MV-4-11 (cell line): ENCODE measurements at regions not wholly inside any gene's neighbourhood (a gene's known extent, or its start where the extent isn't known, plus 50 kb on each side); places are given as distances from the start of the nearest gene placed in this dataset.
A peak's percentile ranks its signal among the peaks of the same experiment; 100 is the strongest.
"Not testable (repeated sequence)": the region's sequence is repeated elsewhere in the genome, so short reads cannot be mapped to it uniquely, and the experiment has no call there.

Experiments
- DNase-seq: peaks from one replicate; lab custom pipeline; 2025; lab: John Stamatoyannopoulos, UW

- no peak for DNase-seq
Observed at GRCh38 chr4:23023121-23023520, 330.4 kb downstream of the GBA3 start.

- no peak for DNase-seq
Observed at GRCh38 chr4:23022032-23022431, 329.3 kb downstream of the GBA3 start.

- DNase-seq: no peak
Observed at GRCh38 chr4:23021040-23021439, 328.3 kb downstream of the GBA3 start.

- not testable (repeated sequence) for DNase-seq
Observed at GRCh38 chr4:23020399-23020798, 327.7 kb downstream of the GBA3 start.

GRCh38 chr4:23016981-23017380 is 324.2 kb downstream of the GBA3 start:
- no peak for DNase-seq

DNA sequence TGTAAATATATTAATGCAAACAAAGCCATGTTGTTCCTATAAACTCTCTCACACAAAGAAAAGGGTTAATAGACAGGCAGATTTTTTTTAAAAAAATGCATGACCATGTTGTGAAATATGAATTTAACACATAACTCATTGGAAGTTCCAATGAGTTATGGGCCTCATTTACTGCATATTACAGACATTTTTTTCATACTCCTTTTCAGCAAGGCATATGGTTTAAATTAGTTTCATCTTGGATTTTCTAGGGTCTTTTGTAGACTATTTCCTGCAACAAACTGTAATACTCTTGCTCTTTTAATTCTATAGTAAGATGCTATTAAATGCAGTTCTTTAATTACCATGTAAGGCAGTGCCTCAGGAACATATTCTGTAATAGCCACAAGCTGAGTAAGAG is 323.1 kb downstream of the GBA3 start:
- no peak for DNase-seq

- DNase-seq: no peak
Observed at GRCh38 chr4:23009093-23009492, 316.4 kb downstream of the GBA3 start.

- DNase-seq: no peak
Observed at GRCh38 chr4:23006756-23007155, 314.0 kb downstream of the GBA3 start.

GRCh38 chr4:23005691-23006090 is 313.0 kb downstream of the GBA3 start:
- DNase-seq: no peak

GRCh38 chr4:23001478-23001877 is 308.7 kb downstream of the GBA3 start:
- DNase-seq: no peak

DNA sequence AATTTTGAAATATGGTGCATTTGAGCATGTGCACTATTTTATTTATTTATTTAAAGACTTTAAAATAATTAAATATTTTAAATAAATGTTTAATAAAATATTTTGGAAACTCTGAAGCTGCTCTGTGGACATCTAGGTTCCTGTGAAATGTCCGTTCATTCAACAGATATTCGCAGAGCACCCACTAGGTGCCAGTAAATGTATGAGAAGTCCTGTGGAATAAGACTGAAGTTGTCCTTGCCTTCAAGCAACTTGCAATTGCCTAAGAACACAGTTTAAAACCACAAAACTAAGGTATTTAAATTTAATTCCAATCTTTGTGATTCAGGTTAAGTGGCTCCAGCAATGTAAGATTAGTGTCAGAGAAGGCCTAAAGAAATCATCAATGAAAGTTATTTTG is 306.7 kb downstream of the GBA3 start:
- peak; percentile 27 for DNase-seq

- no peak for DNase-seq
Observed at GRCh38 chr4:22997358-22998224, 304.9 kb downstream of the GBA3 start.

- DNase-seq: no peak
Observed at GRCh38 chr4:22991576-22991975, 298.8 kb downstream of the GBA3 start.

- DNase-seq: no peak
Observed at GRCh38 chr4:22988526-22988925, 295.8 kb downstream of the GBA3 start.

- no peak for DNase-seq
Observed at GRCh38 chr4:22987870-22988269, 295.1 kb downstream of the GBA3 start.

DNA sequence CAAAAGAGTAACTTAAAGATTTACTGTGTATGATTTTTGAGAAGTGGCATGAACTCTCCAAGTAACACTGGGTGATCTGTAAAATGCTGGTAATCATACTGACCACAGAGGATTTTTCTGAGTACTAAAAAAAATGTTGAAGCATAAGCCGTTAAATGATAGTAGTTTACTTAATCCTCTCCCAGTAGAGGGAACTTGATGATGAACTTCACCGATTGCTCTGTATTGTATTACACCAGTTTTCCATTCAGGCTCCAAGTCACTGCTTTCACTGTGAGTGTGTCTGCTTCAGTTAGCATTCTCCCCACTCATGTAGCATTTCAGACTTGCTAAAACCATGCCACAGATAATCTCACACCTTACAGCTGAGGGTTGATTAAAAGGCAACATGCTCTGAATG is 294.1 kb downstream of the GBA3 start:
- no peak for DNase-seq

DNA sequence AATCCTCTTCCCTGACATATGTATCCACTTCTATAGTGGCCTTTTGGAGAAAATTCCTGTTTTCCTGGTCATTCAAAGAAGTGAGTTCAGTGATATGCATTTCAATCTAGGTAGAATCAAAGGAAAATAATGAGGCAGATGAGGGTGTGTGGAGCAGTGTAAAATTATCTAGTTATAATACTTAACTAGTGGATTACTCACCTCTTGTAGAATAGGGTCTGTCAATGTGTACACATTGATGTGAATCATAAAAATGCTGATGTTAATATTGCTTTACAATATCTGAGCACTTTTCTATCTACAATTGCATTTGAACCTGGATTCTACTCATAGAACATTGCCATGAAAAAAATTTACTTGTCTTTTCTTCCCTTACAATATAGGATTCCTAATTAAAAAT is 293.5 kb downstream of the GBA3 start:
- no peak for DNase-seq

DNA sequence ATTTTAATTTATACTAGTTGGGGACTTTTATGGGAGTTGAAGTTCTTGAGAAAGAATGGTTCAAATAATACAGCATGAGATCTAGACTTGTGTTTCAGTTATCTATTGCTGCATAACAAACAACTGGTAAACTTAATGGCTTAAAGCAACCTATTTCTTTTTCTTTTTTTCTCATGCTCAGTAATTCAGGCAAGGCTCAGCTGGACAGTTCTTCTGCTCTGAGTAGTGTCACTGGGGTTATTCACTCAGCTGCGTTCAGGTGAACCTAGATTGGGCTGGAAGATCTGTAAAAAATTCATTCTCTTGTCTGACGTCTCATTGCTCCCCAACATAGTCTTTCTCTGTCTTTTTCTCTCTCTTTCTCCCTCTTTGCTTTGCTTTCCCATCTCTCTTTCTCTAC is 291.7 kb downstream of the GBA3 start:
- no peak for DNase-seq

DNA sequence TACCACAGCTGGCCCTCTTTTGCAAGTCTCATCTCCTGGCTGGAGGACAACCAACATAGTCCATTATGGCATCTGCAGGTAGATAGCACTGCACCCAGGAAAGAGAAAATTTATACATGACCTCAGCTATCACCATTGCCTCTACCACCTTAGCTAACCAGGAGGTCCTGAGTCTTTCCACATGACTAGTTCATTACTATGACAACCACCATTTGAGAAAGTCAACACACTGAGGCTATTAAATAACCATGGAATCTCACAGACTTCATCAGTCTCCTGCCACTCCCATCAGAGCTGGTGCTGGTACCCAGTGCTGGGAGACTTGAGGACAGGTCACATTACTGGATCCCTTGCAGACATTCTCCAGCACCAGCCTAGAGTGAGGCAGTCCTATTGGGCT is 285.9 kb downstream of the GBA3 start:
- DNase-seq: no peak

GRCh38 chr4:22970665-22971064 is 277.9 kb downstream of the GBA3 start:
- DNase-seq: no peak

GRCh38 chr4:22969287-22969896 is 276.7 kb downstream of the GBA3 start:
- DNase-seq: no peak

GRCh38 chr4:22962295-22962694 is 269.6 kb downstream of the GBA3 start:
- peak; percentile 4 for DNase-seq

GRCh38 chr4:22959483-22959882 is 266.7 kb downstream of the GBA3 start:
- DNase-seq: no peak
